Upper lobe of right lung (tissue), 1 donor: ENCODE measurements at regions not wholly inside any gene's neighbourhood (a gene's known extent, or its start where the extent isn't known, plus 50 kb on each side); places are given as distances from the start of the nearest gene placed in this dataset.
"Not testable (repeated sequence)": the region's sequence is repeated elsewhere in the genome, so short reads cannot be mapped to it uniquely, and the experiment has no call there.

Experiments
- ATAC-seq: fragments of 200-7000 bp; cut with Tn5 transposase; one replicate; pipeline ENCODE4 v1.9.1; 2020; ENCODE audit warnings: mild to moderate bottlenecking, moderate library complexity
- DNase-seq: peaks from one replicate; pipeline ENCODE4 v3.0.0-alpha.2; 2020
- H3K27ac ChIP-seq: fragments of 200-600 bp; one replicate; pipeline ENCODE4 v1.8.0; 2022
- H3K27me3 ChIP-seq: fragments of 200-600 bp; one replicate; pipeline ENCODE4 v1.8.0; 2022; ENCODE audit warnings: mild to moderate bottlenecking
- H3K36me3 ChIP-seq: fragments of 200-600 bp; one replicate; pipeline ENCODE4 v1.8.0; 2022
- H3K4me1 ChIP-seq: fragments of 200-600 bp; one replicate; pipeline ENCODE4 v1.8.0; 2022
- H3K4me3 ChIP-seq: fragments of 200-600 bp; one replicate; pipeline ENCODE4 v1.8.0; 2022; ENCODE audit warnings: mild to moderate bottlenecking
- H3K9me3 ChIP-seq: fragments of 200-600 bp; one replicate; pipeline ENCODE4 v1.8.0; 2022
- intact Hi-C: fragments of 100-400 bp; cut with DNase I; formaldehyde crosslinking; loops from one replicate; pipeline ENCODE4 v1.11.0; 2022
- TF ChIP-seq, protein P1 (sequence below): fragments of 200-600 bp; IDR thresholded peaks from one replicate; pipeline ENCODE4 v1.8.0; 2022; ENCODE audit warnings: antibody characterized with exemption
- donor health status: DM: no; HTN: yes; CAD: no; lungs with severe emphysema.

GRCh38 chr1:47659146-47659545 lies 221.3 kb downstream of the FOXD2 start:
- no peaks in the 10 kb centered on the region for H3K36me3 ChIP-seq
- H3K4me1 ChIP-seq = no peaks in the 10 kb centered on the region
- intact Hi-C loops = loop anchor here (10.0 kb wide), 1 partner anchor 94 kb away; no protein-coding TSS in a partner anchor
- no peak for DNase-seq
- H3K27me3 ChIP-seq = no peaks in the 10 kb centered on the region
- TF ChIP-seq, protein P1, sequence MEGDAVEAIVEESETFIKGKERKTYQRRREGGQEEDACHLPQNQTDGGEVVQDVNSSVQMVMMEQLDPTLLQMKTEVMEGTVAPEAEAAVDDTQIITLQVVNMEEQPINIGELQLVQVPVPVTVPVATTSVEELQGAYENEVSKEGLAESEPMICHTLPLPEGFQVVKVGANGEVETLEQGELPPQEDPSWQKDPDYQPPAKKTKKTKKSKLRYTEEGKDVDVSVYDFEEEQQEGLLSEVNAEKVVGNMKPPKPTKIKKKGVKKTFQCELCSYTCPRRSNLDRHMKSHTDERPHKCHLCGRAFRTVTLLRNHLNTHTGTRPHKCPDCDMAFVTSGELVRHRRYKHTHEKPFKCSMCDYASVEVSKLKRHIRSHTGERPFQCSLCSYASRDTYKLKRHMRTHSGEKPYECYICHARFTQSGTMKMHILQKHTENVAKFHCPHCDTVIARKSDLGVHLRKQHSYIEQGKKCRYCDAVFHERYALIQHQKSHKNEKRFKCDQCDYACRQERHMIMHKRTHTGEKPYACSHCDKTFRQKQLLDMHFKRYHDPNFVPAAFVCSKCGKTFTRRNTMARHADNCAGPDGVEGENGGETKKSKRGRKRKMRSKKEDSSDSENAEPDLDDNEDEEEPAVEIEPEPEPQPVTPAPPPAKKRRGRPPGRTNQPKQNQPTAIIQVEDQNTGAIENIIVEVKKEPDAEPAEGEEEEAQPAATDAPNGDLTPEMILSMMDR = no peak
- no peak overlapping the region for H3K27ac ChIP-seq
- no peaks in the 10 kb centered on the region for H3K9me3 ChIP-seq
- no peak overlapping the region for H3K4me3 ChIP-seq
- no peak for ATAC-seq

DNA sequence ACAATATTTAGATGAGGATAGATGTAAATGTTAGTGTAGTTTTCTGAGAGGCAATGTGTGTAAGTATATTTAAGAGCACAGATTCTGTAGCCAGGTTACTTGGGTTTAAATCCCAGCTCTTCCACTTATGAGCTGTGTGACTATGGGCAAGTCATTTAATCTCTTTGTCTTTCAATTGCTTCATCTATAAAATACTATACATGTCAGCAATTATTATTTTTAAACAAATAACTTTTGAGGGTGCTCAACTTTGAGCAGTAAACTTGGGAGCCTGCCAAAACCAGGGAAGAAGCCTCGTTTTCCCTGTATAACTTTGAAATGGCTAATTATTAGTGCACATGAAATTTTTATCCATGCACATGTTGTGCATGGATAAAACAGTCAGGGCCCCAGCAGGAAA lies 222.8 kb downstream of the FOXD2 start:
- Histone ChIP-seq H3K36me3 (no peaks in the 10 kb centered on the region), H3K27ac (no peak overlapping the region), H3K4me1 (no peaks in the 10 kb centered on the region), H3K9me3 (no peaks in the 10 kb centered on the region), H3K27me3 (no peaks in the 10 kb centered on the region), H3K4me3 (no peak overlapping the region)
- ATAC-seq = no peak
- no peak for DNase-seq
- intact Hi-C loops = no loop called here
- TF ChIP-seq, protein P1 = no peak

DNA sequence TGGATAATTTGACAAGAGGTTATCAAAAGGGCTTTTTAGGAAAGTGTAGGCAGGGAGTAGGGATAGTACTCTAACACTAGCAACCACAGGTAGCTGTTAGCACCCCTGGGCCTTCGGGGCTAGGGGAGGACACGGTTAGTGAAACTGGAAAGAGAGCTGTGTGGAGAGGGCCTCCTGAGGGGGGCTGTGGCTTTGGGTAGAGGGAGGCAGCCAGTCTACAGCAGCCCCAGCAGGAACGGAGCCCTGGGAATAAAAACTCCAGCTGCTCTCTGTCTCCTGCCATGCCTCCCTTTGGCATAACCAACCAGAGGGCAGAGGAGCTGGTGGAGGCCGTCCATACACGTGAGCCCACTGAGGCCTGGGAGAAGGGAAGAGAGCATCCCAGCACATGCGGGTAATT lies 223.2 kb downstream of the FOXD2 start:
- Histone ChIP-seq H3K27me3 (no peaks in the 10 kb centered on the region), H3K4me3 (no peak overlapping the region), H3K27ac (no peak overlapping the region), H3K4me1 (no peaks in the 10 kb centered on the region), H3K36me3 (no peaks in the 10 kb centered on the region), H3K9me3 (no peaks in the 10 kb centered on the region)
- ATAC-seq = no peak
- DNase-seq = peak; percentile 18
- intact Hi-C loops = no loop called here
- TF ChIP-seq, protein P1 = no peak

GRCh38 chr1:47662068-47662467 lies 224.2 kb downstream of the FOXD2 start:
- Histone ChIP-seq H3K27ac (no peak overlapping the region), H3K4me3 (no peak overlapping the region), H3K4me1 (no peaks in the 10 kb centered on the region), H3K27me3 (no peaks in the 10 kb centered on the region), H3K36me3 (no peaks in the 10 kb centered on the region), H3K9me3 (no peaks in the 10 kb centered on the region)
- intact Hi-C loops = no loop called here
- TF ChIP-seq, protein P1 = no peak
- DNase-seq (no peak), ATAC-seq (no peak)

GRCh38 chr1:47663286-47663685 lies 225.4 kb downstream of the FOXD2 start:
- ATAC-seq = no peak
- intact Hi-C loops = no loop called here
- H3K27ac ChIP-seq = no peak overlapping the region
- no peak for DNase-seq
- no peaks in the 10 kb centered on the region for H3K4me1 ChIP-seq
- no peaks in the 10 kb centered on the region for H3K36me3 ChIP-seq
- no peaks in the 10 kb centered on the region for H3K9me3 ChIP-seq
- TF ChIP-seq, protein P1 = no peak
- H3K27me3 ChIP-seq = no peaks in the 10 kb centered on the region
- H3K4me3 ChIP-seq = no peak overlapping the region

GRCh38 chr1:47664356-47664755 lies 226.5 kb downstream of the FOXD2 start:
- DNase-seq (peak; percentile 43), ATAC-seq (no peak)
- no peaks in the 10 kb centered on the region for H3K9me3 ChIP-seq
- no peak overlapping the region for H3K27ac ChIP-seq
- intact Hi-C loops = no loop called here
- H3K36me3 ChIP-seq = no peaks in the 10 kb centered on the region
- TF ChIP-seq, protein P1 = no peak
- H3K4me3 ChIP-seq = no peak overlapping the region
- H3K4me1 ChIP-seq = no peaks in the 10 kb centered on the region
- H3K27me3 ChIP-seq = no peaks in the 10 kb centered on the region

DNA sequence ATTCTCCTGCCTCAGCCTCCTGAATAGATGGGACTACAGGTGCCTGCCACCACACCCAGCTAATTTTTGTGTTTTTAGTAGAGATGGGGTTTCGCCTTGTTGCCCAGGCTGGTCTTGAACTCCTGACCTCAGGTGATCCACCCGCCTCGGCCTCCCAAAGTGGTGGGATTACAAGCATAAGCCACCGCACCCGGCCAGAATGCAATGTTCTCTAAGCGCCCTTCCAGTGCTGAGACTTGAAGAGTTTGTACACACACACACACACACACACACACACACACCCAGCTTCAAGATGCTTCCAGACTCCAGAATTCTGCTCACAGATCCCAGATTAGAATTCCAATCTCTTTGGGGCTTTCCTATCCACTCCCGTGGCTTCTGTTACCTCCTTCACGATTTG lies 227.1 kb downstream of the FOXD2 start:
- intact Hi-C loops, ATAC-seq: not testable (repeated sequence)
- DNase-seq = peak; percentile 15

More for the DNA sequence above, 227.1 kb downstream of the FOXD2 start:
- H3K9me3 ChIP-seq, H3K4me3 ChIP-seq, H3K27ac ChIP-seq, H3K36me3 ChIP-seq, H3K27me3 ChIP-seq, H3K4me1 ChIP-seq: not testable (repeated sequence)
